ENCODE measurements at regions not wholly inside any gene's neighbourhood (a gene's known extent, or its start where the extent isn't known, plus 50 kb on each side); places are given as distances from the start of the nearest gene placed in this dataset.

- no peak for TF ChIP-seq POLR2A (IDR thresholded peaks at IDR 0.05; ENCODE audit: low read depth, low read length)
- TF ChIP-seq TAF1 (IDR thresholded peaks at IDR 0.05; ENCODE audit: borderline replicate concordance, low read depth, low read length) = no peak
Measured at GRCh38 chr20:50286174-50286511, 95.5 kb downstream of the CEBPB start.

Measured in GM12892 (cell line).